Osteocyte (in vitro differentiated cells): ENCODE measurements at regions not wholly inside any gene's neighbourhood (a gene's known extent, or its start where the extent isn't known, plus 50 kb on each side); places are given as distances from the start of the nearest gene placed in this dataset.
"Not testable (repeated sequence)": the region's sequence is repeated elsewhere in the genome, so short reads cannot be mapped to it uniquely, and the experiment has no call there.

Source experiments
- DNase-seq: peaks from one replicate; pipeline ENCODE4 v3.0.0; 2021; ENCODE audit warnings: mixed read lengths; ENCODE audit not compliant: unreplicated experiment; ENCODE audit errors: extremely low spot score
- H3K27ac Mint-ChIP-seq: one replicate; pipeline ENCODE4 v1.8.0; 2021; ENCODE audit warnings: mild to moderate bottlenecking, mixed read lengths; ENCODE audit not compliant: unreplicated experiment
- H3K27me3 Mint-ChIP-seq: one replicate; pipeline ENCODE4 v1.8.0; 2021; ENCODE audit warnings: mixed read lengths; ENCODE audit not compliant: unreplicated experiment
- H3K36me3 Mint-ChIP-seq: one replicate; pipeline ENCODE4 v1.8.0; 2021; ENCODE audit warnings: mixed read lengths; ENCODE audit not compliant: unreplicated experiment
- H3K4me1 Mint-ChIP-seq: one replicate; pipeline ENCODE4 v1.8.0; 2021; ENCODE audit warnings: mixed read lengths; ENCODE audit not compliant: unreplicated experiment
- H3K4me3 Mint-ChIP-seq: one replicate; pipeline ENCODE4 v1.8.0; 2021; ENCODE audit warnings: mild to moderate bottlenecking, moderate library complexity, mixed read lengths; ENCODE audit not compliant: unreplicated experiment
- H3K9me3 Mint-ChIP-seq: one replicate; pipeline ENCODE4 v1.8.0; 2021; ENCODE audit warnings: mixed read lengths; ENCODE audit not compliant: unreplicated experiment
- TF ChIP-seq, protein P1 (sequence below): fragments of 200-600 bp; sonication (generic); IDR thresholded peaks from 2 replicates; pipeline ENCODE4 v1.5.0; 2021; ENCODE audit warnings: antibody characterized with exemption, mild to moderate bottlenecking, moderate library complexity

GRCh38 chr4:3936184-3936583 lies 170.0 kb downstream of the ADRA2C start:
- Mint-ChIP-seq H3K4me1 (peaks cover 9% of the 10 kb centered on the region), H3K27ac (no peak overlapping the region)
- TF ChIP-seq, protein P1, sequence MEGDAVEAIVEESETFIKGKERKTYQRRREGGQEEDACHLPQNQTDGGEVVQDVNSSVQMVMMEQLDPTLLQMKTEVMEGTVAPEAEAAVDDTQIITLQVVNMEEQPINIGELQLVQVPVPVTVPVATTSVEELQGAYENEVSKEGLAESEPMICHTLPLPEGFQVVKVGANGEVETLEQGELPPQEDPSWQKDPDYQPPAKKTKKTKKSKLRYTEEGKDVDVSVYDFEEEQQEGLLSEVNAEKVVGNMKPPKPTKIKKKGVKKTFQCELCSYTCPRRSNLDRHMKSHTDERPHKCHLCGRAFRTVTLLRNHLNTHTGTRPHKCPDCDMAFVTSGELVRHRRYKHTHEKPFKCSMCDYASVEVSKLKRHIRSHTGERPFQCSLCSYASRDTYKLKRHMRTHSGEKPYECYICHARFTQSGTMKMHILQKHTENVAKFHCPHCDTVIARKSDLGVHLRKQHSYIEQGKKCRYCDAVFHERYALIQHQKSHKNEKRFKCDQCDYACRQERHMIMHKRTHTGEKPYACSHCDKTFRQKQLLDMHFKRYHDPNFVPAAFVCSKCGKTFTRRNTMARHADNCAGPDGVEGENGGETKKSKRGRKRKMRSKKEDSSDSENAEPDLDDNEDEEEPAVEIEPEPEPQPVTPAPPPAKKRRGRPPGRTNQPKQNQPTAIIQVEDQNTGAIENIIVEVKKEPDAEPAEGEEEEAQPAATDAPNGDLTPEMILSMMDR: no peak

DNA sequence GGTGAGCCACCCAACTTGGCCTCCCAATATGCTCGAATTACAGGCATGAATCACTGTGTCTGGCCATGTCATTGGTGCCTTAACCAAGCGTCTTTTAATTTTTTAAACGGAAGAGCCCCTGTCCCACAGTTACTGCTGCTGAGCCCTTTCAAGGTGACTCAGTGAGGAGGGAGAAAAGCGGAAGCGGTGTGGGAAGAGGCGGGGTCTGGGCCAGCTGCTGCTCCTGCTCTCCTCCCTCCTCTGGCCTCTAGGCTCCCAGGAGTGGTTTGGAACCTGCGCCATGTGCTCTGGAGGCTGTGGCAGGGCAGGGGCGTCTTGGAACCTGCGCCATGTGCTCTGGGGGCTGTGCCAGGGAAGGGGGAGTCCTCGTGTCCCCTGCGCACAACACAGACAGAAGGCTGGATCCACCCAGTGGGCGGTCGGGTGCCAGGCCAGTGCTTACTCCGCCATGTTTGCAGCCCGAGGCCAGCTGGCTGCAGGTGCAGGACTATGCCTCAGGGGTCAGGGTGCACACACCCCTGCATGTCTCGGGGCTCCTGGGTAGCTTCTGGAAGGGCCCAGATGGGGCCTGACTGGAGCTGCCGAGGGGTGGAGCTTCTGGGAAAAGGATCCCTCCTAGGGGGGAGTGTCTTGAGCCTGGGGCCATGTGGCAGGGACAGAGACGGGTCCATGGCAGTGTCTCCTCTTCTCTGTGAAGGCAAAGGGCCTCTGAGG lies 171.8 kb downstream of the ADRA2C start:
- H3K9me3 Mint-ChIP-seq, H3K36me3 Mint-ChIP-seq, H3K27me3 Mint-ChIP-seq, H3K4me3 Mint-ChIP-seq, H3K27ac Mint-ChIP-seq, DNase-seq: not testable (repeated sequence)
- peaks cover 15% of the 10 kb centered on the region for H3K4me1 Mint-ChIP-seq

More at GRCh38 chr4:3936184-3936583, 170.0 kb downstream of the ADRA2C start:
- Mint-ChIP-seq H3K27me3 (no peaks in the 10 kb centered on the region), H3K36me3 (no peaks in the 10 kb centered on the region), H3K9me3 (no peaks in the 10 kb centered on the region), H3K4me3 (no peak overlapping the region)
- DNase-seq: no peak

GRCh38 chr4:3938676-3939075 lies 172.5 kb downstream of the ADRA2C start:
- H3K4me3 Mint-ChIP-seq, H3K27ac Mint-ChIP-seq: not testable (repeated sequence)

DNA sequence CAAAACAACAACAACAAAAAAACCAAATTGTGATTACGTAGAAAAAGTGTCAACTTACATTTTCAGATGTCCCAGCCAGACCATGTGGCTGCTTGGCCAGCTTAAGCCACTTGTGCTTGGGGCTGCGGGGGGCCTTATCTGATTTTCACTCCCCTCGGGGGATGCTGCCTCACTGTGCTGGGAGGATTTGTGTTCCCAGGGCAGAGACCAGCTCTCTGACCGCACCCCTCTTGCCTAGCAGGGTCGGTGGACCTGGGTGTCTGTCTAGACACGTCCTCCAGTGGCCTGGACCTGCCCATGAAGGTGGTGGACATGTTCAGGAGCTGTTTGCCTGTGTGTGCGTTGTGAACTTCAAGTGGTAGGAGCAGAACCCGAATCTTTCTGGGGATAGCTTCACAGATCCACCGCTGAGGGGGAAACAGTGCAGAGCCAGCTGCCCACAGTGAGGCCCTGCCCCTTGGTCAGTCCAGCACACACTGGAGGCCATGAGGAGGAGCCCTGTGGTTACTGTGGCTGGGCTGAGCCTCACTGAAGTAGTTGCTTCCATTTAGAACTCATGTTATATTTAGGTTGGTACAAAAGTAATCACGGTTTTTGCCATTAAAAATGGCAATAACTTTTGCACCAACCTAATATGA lies 173.9 kb downstream of the ADRA2C start:
- H3K9me3 Mint-ChIP-seq, H3K4me3 Mint-ChIP-seq, H3K36me3 Mint-ChIP-seq, H3K27ac Mint-ChIP-seq, DNase-seq, H3K27me3 Mint-ChIP-seq: not testable (repeated sequence)
- peaks cover 15% of the 10 kb centered on the region for H3K4me1 Mint-ChIP-seq

More at GRCh38 chr4:3938676-3939075, 172.5 kb downstream of the ADRA2C start:
- H3K27me3 Mint-ChIP-seq, H3K36me3 Mint-ChIP-seq, H3K9me3 Mint-ChIP-seq, DNase-seq: not testable (repeated sequence)
- H3K4me1 Mint-ChIP-seq: peaks cover 15% of the 10 kb centered on the region

GRCh38 chr4:3941735-3942522 lies 175.7 kb downstream of the ADRA2C start:
- not testable (repeated sequence) for H3K36me3 Mint-ChIP-seq, H3K27ac Mint-ChIP-seq, H3K4me3 Mint-ChIP-seq, H3K27me3 Mint-ChIP-seq, H3K9me3 Mint-ChIP-seq, DNase-seq
- H3K4me1 Mint-ChIP-seq: peaks cover 15% of the 10 kb centered on the region

GRCh38 chr4:3942569-3942971 lies 176.4 kb downstream of the ADRA2C start:
- peaks cover 15% of the 10 kb centered on the region for H3K4me1 Mint-ChIP-seq
- not testable (repeated sequence) for H3K27me3 Mint-ChIP-seq, DNase-seq, H3K9me3 Mint-ChIP-seq, H3K4me3 Mint-ChIP-seq, H3K36me3 Mint-ChIP-seq, H3K27ac Mint-ChIP-seq
- TF ChIP-seq, protein P1: peak; percentile 64

- H3K36me3 Mint-ChIP-seq, DNase-seq, H3K9me3 Mint-ChIP-seq, H3K4me3 Mint-ChIP-seq, H3K27me3 Mint-ChIP-seq, H3K27ac Mint-ChIP-seq: not testable (repeated sequence)
- peaks cover 15% of the 10 kb centered on the region for H3K4me1 Mint-ChIP-seq
Observed at GRCh38 chr4:3943051-3943450, 176.9 kb downstream of the ADRA2C start.
